ENCODE measurements at regions not wholly inside any gene's neighbourhood (a gene's known extent, or its start where the extent isn't known, plus 50 kb on each side); places are given as distances from the start of the nearest gene placed in this dataset.
"Not testable (repeated sequence)": the region's sequence is repeated elsewhere in the genome, so short reads cannot be mapped to it uniquely, and the experiment has no call there.

- DNase-seq (ENCODE audit: low spot score) = not testable (repeated sequence)
Measured at GRCh38 chr4:17436047-17436749, 75.7 kb downstream of the QDPR start.

- DNase-seq (ENCODE audit: low spot score) = no peak
Measured at GRCh38 chr4:17433827-17434226, 78.1 kb downstream of the QDPR start.

GRCh38 chr4:17427991-17428390 is 83.9 kb downstream of the QDPR start:
- no peak for DNase-seq (ENCODE audit: low spot score)

- DNase-seq (ENCODE audit: low spot score) = no peak
Measured at GRCh38 chr4:17426222-17426621, 85.7 kb downstream of the QDPR start.

- no peak for DNase-seq (ENCODE audit: low spot score)
Measured at GRCh38 chr4:17418010-17418409, 93.9 kb downstream of the QDPR start.

GRCh38 chr4:17414392-17414791 is 97.5 kb downstream of the QDPR start:
- no peak for DNase-seq (ENCODE audit: low spot score)

- no peak for DNase-seq (ENCODE audit: low spot score)
Measured at GRCh38 chr4:17400686-17401085, 111.2 kb downstream of the QDPR start.

- no peak for DNase-seq (ENCODE audit: low spot score)
Measured at GRCh38 chr4:17398805-17399204, 113.1 kb downstream of the QDPR start.

- DNase-seq (ENCODE audit: low spot score) = no peak
Measured at GRCh38 chr4:17398035-17398434, 113.9 kb downstream of the QDPR start.

- DNase-seq (ENCODE audit: low spot score) = no peak
Measured at GRCh38 chr4:17397611-17398010, 114.3 kb downstream of the QDPR start.

GRCh38 chr4:17385403-17385802 is 126.5 kb downstream of the QDPR start:
- DNase-seq (ENCODE audit: low spot score) = no peak

GRCh38 chr4:17380347-17380746 is 131.5 kb downstream of the QDPR start:
- DNase-seq (ENCODE audit: low spot score) = no peak

- no peak for DNase-seq (ENCODE audit: low spot score)
Measured at GRCh38 chr4:17376205-17376604, 135.7 kb downstream of the QDPR start.

- DNase-seq (ENCODE audit: low spot score) = no peak
Measured at GRCh38 chr4:17373666-17374065, 138.2 kb downstream of the QDPR start.

- DNase-seq (ENCODE audit: low spot score) = no peak
Measured at GRCh38 chr4:17370818-17371217, 141.1 kb downstream of the QDPR start.

- DNase-seq (ENCODE audit: low spot score) = no peak
Measured at GRCh38 chr4:17368408-17368807, 143.5 kb downstream of the QDPR start.

GRCh38 chr4:17367201-17367600 is 144.7 kb downstream of the QDPR start:
- DNase-seq (ENCODE audit: low spot score) = no peak

GRCh38 chr4:17366496-17366895 is 145.4 kb downstream of the QDPR start:
- DNase-seq (ENCODE audit: low spot score) = no peak

- DNase-seq (ENCODE audit: low spot score) = no peak
Measured at GRCh38 chr4:17362430-17362829, 149.5 kb downstream of the QDPR start.

GRCh38 chr4:17358241-17358640 is 153.6 kb downstream of the QDPR start:
- DNase-seq (ENCODE audit: low spot score) = no peak

- no peak for DNase-seq (ENCODE audit: low spot score)
Measured at GRCh38 chr4:17356926-17357325, 155.0 kb downstream of the QDPR start.

- DNase-seq (ENCODE audit: low spot score) = no peak
Measured at GRCh38 chr4:17352357-17352756, 159.5 kb downstream of the QDPR start.

- no peak for DNase-seq (ENCODE audit: low spot score)
Measured at GRCh38 chr4:17347445-17347844, 164.4 kb downstream of the QDPR start.

GRCh38 chr4:17339376-17339775 is 172.5 kb downstream of the QDPR start:
- no peak for DNase-seq (ENCODE audit: low spot score)
